ENCODE measurements at regions not wholly inside any gene's neighbourhood (a gene's known extent, or its start where the extent isn't known, plus 50 kb on each side); places are given as distances from the start of the nearest gene placed in this dataset.
"Not testable (repeated sequence)": the region's sequence is repeated elsewhere in the genome, so short reads cannot be mapped to it uniquely, and the experiment has no call there.

DNA sequence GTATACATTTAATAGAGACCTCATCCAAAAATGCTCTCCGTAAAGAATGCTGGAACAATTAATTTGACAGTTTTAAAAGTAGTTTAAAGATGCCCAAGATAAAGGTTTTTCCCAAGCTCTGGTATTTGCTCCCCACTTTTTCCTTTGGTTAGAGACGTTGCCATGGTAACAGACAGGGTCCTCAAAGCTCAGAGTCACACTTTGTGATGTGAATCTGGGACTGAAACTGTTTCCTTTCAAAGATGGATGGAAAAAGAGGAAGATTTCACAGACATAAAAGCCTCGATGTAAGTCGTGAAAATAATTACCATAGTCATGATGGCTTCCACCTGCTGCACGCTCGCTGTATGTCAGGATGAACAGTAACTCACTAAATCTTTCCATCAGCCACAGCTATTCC, 229.5 kb downstream of the MSX2 start:
- no peak for DNase-seq

DNA sequence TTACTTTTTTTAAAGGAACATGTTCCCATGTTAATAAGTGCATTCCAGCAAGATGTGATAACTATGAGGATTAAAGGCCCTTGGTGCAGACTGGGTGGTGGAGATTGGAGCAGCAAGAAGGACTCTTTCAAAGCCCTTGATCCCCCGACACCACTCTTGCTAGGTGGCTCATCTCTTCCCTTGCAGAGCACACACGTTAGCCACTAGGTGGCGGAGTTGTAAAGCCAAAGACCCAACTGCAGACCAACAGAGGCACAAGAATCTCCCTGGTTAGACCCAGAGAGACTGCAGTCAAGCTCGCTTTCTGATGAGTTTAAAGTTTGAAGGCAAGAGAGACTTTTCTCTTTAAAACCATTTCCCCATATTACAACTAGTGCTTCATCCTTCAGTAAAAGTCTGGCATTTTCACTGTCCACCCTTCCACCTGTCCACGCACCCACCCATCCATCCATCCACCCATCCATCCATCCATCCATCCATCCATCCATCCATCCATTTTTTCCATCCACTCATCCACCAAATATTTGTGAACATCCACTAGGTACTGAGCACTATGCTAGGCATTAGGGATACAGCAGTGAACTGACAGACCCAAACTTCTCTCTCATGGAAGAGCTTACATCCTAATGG, 226.9 kb downstream of the MSX2 start:
- peak; percentile 51 for DNase-seq

DNA sequence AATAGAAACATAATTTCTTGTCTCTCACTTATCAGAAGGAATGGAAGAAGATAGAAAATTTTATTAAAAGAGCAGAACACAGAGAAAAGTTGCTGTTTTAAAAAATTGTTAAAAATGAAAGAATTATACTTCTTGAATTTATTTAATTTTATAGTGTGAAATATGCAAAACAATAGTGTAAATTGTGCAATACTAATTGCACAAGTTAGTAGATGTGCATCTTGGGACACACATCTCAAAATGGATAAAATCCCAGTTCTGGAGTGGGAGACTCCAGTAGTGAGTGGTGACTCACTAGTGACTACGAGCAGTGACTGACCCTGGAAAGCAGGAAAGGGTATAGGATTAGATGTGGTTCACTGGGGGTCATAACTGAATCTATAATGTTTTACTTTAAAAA, 223.2 kb downstream of the MSX2 start:
- no peak for DNase-seq

DNA sequence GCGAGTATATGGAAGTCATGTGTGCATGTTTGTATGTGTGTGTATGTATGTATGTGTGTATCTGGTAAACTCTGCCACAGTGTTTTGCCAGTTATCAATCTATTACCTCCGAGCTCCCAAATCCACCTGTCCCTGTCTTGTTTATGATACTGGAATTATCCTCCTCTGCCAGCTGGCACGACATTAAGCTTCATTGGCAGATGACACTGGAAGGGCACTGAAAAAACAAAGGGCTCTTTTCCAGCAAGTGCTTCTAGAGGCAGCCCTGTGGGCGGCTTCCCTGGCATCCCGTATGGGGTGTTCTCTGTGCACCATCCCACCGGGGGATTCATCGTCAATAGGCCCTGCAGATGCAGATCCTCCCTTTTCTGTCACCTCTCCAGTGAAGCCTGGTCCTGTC, 221.5 kb downstream of the MSX2 start:
- no peak for DNase-seq

DNA sequence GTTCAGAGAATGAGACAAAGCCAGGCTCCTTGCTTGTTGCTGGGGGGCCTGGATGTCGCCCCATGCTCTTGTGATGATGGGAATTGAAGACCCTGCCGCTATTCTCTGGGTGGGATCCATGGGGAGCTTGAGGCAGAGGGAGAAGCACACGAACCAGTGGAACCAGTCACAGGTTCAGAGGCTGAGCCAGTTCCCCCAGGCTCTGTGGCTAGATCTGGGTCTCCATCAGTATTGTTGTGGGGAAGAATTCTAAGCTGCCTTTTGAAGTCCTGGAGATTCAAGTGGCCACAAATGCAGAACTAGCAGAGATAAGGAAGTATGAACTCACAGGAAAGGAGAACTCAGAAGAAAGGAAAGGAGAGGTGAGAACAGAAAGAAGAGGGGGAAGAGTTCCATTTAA, 219.4 kb downstream of the MSX2 start:
- DNase-seq: no peak

DNA sequence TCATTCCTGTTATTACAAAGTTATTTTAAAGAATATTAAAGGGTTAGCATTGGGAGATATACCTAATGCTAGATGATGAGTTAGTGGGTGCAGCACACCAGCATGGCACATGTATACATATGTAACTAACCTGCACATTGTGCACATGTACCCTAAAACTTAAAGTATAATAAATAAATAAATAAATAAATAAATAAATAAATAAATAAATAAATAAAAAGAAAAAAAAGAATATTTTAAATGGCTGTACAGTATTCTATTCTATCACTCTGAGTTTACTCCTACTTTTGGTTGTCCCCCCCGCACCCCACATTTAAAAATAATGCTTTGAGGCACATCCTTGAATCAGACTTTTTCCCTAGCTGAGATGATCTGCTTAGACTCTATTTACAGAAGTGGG, 218.6 kb downstream of the MSX2 start:
- not testable (repeated sequence) for DNase-seq

DNA sequence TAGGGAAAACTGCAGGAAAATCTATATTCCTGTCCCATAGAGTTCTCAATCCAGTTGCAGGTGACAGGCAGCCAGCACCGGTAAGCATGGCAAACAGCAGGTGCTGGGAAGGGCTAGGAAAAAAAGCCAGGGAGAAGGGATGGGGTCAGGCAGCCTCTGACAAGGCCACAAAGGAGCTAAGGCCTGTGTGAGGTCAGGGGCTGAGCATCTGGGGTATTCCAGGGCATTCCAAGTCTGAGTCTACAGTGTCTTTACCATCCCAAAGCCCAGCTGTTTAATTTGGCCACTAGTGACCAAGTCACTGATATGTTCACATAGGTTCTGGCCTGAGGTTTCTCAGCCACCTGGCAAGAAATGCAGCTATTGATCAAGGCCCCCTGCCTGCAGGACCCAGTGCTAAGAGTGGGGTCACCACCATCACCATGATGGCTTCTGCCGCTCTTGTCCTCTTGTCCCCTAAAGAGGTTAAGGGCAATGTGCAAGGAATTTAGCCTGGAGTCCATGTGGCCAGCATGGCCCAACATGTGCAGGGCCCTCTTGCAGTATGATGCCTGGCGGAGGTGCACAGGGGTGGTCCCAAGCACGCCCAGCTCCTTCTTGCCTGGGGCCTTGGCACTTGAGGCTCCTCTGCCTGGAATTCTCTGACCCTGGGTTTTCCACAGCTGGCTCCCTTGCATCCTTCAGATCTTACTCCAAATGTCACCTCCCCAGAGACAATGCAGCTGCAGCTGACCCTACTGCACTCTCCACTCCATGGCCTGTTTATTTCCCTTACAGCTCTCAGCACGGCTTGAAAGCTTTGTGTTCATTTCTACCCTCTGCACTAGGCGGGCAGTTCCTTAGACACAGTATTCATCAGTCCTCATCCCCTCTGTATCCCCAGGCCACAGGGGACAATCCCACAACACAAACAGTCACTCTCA, 213.1 kb downstream of the MSX2 start:
- DNase-seq: no peak

DNA sequence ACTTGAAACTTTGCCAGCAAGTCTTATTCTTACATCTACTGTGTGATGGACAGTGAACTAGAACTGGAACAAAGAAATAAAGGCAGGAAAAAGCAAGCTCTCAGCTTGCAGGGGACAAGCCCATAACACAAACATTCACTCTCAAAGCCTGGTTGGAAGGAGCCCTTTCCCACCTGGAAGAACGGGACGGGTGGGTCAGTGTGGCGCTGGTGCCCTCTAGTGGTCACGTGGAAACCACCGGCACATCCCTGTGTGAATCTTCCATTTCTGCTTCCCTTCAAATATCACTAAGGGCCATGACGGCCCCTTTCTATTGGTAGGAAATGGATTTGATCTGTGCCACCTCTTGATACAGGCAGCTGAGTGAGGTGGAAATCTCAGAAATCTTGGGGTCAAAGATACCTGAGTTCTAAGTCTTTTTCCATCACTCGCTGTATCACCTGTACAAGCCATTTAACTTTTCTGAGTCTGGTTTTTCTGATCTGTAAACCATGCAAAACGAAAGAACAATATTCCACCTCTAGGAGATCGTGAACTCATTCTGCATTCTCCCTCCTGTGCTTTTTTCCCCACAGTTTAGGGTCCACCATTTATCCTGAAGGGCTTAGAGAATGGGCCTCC, 211.6 kb downstream of the MSX2 start:
- peak; percentile 16 for DNase-seq

DNA sequence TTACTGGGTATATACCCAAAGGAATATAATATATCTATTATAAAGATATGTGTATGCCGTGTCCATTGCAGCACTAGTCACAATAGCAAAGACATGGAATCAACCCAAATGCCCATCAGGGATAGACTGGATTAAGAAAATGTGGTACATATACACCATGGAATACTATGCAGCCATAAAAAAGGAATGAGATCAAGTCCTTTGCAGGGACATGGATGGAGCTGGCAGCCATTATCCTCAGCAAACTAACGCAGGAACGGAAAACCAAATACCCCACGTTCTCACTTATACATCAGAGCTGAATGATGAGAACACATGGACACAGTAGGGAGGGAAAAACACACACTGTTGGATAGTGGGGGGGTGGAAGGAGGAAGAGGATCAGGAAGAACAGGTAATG, 206.7 kb downstream of the MSX2 start:
- DNase-seq: not testable (repeated sequence)

DNA sequence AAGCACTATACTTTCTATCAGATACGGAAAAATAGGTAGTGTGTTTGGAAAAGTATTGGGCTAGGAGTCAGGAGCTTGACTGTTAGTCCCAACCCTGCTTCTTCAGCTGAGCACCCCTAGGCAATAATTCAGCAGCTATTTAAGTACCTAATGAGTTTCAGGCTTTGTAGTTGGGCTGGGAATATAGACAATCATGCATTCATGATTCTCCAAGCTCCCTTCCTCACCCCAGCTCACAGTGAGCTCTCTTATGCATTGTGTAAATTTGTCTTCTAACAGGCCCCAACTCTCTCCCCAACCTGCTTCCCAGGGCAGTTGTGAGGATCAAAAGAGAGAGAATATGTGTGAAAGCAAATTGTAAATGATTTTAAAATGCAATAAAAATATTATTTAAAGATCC, 201.2 kb downstream of the MSX2 start:
- no peak for DNase-seq

DNA sequence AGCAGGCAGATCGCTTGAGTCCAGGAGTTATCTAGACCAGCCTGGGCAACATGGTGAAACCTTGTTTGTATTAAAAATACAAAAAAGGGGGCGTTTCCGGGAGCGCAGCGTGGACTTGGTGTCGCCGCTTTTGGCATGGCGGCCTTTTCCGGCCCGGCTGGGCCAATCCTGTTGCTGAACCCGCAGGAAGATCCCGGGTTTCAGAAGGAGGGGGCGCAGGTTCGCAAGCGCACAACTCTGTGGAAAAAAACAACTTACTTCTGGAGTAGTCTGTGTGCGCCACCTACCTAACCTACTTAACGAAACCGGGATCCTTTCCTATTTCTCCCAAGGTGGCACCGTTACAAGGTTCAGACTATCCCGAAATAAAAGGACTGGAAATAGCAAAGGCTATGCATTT, 198.6 kb downstream of the MSX2 start:
- DNase-seq: no peak

DNA sequence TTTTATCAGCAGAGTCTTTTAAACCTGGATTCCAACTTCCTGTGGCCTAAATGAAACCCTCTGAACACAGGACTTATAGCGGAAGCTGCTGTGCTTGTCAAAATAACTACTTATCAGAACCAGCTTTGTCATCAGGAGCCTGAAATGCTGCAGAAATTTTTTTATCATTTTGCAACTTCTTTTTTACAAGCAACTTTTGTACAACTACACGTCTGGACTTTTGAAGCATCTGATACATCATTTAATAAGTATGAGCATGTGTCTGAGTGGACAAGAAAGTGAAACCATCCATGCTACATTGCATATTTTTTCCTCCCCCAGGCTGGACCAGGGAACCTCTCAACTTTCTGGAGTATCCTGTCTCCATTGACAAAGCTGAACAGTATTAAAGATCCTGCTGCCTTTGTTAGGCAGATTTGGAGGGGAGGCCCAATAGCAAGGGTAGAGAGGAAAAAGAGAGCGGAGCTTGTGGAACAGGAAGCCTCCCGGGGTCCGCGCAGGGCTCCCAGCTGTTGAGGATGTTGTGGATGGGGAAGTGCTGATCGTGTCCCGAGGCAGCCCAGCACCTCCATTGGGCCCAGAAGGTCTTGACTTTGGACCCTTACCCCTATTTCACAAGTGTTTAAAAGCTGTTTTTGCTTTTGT, 196.6 kb downstream of the MSX2 start:
- DNase-seq: no peak

DNA sequence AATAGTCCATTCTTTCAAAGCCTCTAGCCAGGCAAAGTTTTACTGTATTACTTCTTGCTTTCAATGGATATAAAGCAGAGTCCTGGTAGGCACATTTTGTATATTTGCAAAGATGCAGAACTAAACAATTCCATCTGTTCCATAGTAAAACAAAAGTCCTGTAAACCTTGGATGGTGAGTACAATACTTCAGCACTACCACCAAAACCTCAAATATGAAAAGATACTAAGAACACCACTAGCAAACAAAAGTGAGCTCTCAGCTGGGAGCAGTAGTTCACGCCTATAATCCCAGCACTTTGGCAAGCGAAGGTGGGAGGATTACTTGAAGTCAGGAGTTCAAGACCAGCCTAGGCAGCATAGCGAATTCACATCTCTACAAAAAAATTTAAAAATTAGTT, 195.0 kb downstream of the MSX2 start:
- no peak for DNase-seq

DNA sequence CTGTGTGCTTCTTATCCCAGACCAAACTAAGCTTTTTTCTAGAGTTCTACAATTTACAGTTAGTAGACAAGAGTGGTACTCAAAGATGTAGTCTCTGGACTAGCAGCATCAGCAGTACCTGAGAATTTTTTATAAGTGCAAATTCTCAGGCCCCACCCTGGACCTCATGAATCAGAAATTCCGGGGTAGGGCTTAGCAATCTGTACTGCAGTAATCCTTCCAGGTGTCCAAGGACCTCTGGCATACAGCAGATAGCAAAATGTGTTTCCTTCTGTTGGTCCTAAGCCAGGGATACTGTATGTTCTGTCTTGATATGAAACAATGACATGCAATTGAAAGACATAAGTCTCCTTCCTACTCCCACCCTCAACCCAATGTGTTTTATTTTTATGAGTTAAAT, 194.3 kb downstream of the MSX2 start:
- DNase-seq: no peak

DNA sequence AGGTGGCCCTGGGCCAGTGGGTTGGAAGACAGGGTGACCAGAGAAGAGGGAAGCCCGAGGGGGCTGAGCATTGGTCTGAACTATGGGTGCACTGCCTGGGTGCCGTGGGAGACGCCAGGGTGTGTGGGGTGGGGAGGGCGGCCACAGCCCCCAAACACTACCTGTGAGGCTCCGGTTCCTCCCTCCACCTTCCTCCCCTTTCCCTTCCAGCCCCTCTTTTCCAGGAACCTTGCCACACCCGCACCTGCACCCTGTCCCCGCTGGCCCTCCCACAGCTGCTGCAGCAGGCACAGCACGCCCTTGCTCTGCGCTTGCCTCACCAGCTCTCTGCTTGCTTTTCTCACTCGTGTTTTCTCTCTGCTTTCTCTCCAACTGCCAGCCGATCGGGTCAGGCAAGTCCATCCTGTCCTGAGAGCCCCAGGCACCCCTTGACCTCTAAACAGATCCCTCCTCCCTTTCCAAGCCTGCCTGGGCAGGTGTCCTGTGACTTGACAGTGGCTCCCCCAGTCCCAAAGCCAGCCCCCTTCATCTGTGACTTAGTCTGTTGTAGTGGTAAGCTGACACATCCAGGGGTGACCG, 193.7 kb downstream of the MSX2 start:
- no peak for DNase-seq

DNA sequence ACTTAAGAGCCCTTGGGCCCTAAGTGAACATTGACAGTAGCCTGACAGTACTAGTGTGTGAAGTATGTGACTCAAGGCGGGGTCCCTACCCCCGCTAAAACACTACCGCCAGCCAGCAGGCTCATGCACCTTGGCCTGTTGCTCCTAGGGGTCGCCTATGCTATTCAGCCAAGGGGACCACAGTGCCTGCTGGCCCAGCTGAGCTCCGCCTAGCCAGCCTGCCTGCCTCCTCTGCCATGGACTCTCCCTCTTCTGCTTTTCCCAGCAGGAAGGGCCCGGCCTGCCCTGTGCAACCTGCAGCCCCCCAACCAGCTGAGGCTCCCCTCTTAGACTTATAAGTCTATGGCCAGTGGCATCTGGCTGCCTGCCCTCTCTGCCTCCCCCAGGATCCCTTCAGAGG, 193.1 kb downstream of the MSX2 start:
- not testable (repeated sequence) for DNase-seq

DNA sequence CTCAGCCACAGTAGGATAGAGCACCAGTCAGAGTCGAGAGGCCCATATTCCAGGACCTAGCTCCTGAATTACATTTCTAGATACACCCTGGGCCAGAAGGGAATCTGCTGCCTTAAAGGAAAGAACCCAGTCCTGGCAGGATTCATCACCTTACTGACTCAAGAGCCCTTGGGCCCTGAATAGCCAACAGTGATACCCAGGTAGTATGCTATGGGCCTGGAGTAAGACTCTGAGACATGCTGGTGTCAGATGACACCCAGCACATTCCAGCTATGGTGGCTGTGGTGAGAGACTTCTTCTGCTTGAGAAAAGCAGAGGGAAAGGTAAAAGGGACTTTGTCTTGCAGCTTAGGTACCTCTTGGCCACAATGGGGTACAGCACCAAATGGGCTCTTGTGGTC, 192.5 kb downstream of the MSX2 start:
- not testable (repeated sequence) for DNase-seq

DNA sequence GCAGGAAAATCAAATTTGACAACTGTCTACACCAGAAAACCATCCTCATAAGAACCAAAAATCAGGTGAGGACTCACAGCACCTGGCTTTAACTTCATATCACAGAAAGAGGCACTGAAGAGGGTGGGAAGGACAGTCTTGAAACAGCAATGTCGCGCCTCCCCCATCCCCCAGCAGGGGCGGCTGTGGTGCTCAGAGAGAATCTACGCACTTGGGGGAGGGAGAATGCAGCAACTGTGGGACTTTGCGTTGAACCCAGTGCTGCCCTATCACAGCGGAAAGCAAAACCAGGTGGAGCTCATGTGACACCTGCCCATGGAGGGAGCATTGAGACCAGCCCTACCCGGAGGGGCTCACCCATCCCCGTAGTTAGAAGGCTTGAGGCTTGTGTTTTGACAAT, 191.8 kb downstream of the MSX2 start:
- no peak for DNase-seq

DNA sequence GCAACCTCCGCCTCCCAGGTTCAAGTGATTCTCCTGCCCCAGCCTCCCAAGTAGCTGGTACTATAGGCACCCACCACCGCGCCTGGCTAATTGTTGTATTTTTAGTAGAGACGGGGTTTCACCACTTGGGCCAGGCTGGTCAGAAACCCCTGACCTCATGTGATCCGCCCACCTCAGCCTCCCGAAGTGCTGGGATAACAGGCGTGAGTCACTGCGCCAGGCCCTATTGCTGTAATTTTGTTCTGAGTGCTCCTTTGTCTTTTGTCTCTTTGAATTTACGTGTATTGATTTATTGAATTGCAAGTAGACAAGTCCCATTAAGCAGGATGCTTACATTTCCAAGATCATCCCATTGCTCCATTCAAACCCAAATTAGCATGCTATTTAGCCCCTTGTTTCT, 186.7 kb downstream of the MSX2 start:
- DNase-seq: no peak

DNA sequence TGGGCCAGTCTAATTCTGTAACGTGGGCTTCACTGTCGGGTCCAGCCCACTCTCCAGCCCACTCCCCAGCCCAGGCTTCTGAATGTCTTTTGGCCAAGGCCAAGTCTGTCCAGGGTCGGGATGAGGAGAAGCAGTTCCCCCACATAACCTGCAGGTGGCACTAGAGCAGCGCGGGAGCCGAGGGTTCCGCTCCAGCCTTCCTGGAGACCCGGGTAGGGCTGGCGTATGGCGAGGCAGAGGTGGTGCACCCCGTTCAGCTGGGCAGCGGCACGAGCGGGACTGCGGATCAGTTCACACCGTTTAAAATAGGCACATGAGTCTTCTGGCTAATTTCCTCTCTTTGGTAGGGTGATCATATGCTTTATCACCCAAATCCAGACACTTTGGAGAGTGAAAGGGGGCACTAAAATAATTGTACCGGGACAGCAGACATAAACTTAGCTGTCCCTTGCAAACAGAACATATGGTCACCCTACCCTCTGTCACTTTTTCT, 185.9 kb downstream of the MSX2 start:
- DNase-seq: peak; percentile 5

DNA sequence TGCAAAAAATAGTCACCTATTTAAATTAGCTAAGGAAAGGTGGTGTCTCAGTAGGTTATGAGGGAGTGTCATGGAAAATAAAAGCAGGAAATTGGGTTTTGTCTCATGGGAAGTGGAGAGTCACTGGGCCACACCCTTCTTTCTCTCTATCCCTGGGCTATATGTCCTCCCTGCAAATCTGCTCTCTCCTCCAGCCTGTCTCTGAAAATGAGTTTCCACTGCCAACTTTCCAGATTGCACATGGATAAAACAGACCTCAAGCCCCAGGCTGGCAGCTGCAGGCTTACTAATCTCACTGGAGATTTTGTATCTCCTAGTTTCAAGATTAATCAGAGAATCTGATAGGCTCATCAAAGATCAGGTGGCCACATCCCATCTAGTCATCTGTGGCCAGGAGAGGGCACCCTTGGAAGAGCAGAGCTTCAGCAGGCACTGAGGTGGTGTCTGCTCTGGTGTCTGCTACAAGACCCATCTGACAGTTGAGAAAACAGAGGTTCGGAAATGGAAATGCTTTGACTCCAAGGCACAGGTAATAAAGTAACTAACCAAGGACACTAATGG, 178.9 kb downstream of the MSX2 start:
- DNase-seq: no peak

DNA sequence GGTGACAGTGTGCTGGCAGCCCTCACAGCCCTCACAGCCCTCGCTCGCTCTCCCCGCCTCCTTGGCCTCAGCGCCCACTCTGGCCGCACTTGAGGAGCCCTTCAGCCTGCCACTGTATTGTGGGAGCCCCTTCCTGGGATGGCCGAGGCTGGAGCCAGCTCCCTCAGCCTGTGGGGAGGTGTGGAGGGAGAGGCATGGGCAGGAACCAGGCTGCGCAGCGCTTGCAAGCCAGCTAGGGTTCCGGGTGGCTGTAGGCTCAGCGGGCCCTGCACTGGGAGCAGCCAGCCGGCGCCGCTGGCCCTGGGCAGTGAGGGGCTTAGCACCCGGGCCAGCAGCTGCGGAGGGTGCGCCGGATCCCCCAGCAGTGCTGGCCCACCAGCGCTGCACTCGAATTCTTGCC, 177.0 kb downstream of the MSX2 start:
- no peak for DNase-seq
